Thyroid gland (tissue), 4 donors: ENCODE measurements at regions not wholly inside any gene's neighbourhood (a gene's known extent, or its start where the extent isn't known, plus 50 kb on each side); places are given as distances from the start of the nearest gene placed in this dataset.

Experiments used
- CTCF ChIP-seq, 6 experiments: fragments of 200-600 bp in 3 of 6; fragments of 450-650 bp in 3 of 6; sonication (generic) in 3 of 6; IDR thresholded peaks; one replicate each; pipeline ENCODE4 v1.5.1; 2016 to 2019; ENCODE audit warnings: antibody characterized with exemption in 6 of 6, mild to moderate bottlenecking in 2 of 6, inconsistent platforms in 1 of 6, moderate library complexity in 1 of 6
- POLR2A ChIP-seq, 2 donors: fragments of 450-650 bp; IDR thresholded peaks; one replicate each; pipeline ENCODE4 v1.6.1; 2017; ENCODE audit warnings: antibody characterized with exemption in 2 of 2, mild to moderate bottlenecking in 2 of 2, moderate library complexity in 1 of 2

- TF ChIP-seq POLR2A (IDR thresholded peaks at IDR 0.05) (no peak), CTCF (IDR thresholded peaks at IDR 0.05) (no peak)
Measured at GRCh38 chr18:1253827-1254226, 349.2 kb downstream of the ADCYAP1 start.
